CD8-positive, alpha-beta memory T cell (primary cell): ENCODE measurements at regions not wholly inside any gene's neighbourhood (a gene's known extent, or its start where the extent isn't known, plus 50 kb on each side); places are given as distances from the start of the nearest gene placed in this dataset.
"Not testable (repeated sequence)": the region's sequence is repeated elsewhere in the genome, so short reads cannot be mapped to it uniquely, and the experiment has no call there.

Experiments used
- CTCF ChIA-PET: fragments of 350-600 bp; sonication (Branson Sonifier 250); formaldehyde crosslinking; loops from one replicate; lab custom pipeline; 2021; ENCODE audit warnings: antibody characterized with exemption; lab: Charles Lee
- POLR2A ChIA-PET: fragments of 350-600 bp; sonication (Branson Sonifier 250); formaldehyde crosslinking; loops from one replicate; lab custom pipeline; 2021; ENCODE audit warnings: antibody characterized with exemption; lab: Charles Lee
- DNase-seq, 5 donors: peaks; one replicate each; pipeline versions ENCODE4 v3.0.0 to v3.0.0-alpha.2; 2020 to 2022; ENCODE audit warnings: mixed read lengths in 1 of 5
- H3K27ac ChIP-seq: one replicate; pipeline ENCODE4 v1.7.0; 2013; ENCODE audit warnings: low read depth, mild to moderate bottlenecking, low read length, moderate library complexity
- H3K27me3 ChIP-seq: 2 replicates; pipeline ENCODE4 v1.7.0; 2013; ENCODE audit warnings: low read length, mild to moderate bottlenecking; ENCODE audit not compliant: insufficient read depth, poor library complexity, severe bottlenecking
- H3K36me3 ChIP-seq: 2 replicates; pipeline ENCODE4 v1.7.0; 2013; ENCODE audit warnings: mild to moderate bottlenecking, low read length, moderate library complexity; ENCODE audit not compliant: insufficient read depth
- H3K4me1 ChIP-seq: 2 replicates; pipeline ENCODE4 v1.7.0; 2013; ENCODE audit warnings: mild to moderate bottlenecking, low read length, moderate library complexity; ENCODE audit not compliant: insufficient read depth
- H3K4me3 ChIP-seq: 2 replicates; pipeline ENCODE4 v1.7.0; 2013; ENCODE audit warnings: mild to moderate bottlenecking, low read length
- H3K9me3 ChIP-seq: 2 replicates; pipeline ENCODE4 v1.7.0; 2013; ENCODE audit warnings: mild to moderate bottlenecking, low read length
- H3K27ac Mint-ChIP-seq, 8 donors: one replicate each; pipeline ENCODE4 v1.8.0; 2020 to 2021; ENCODE audit warnings: mixed read lengths in 8 of 8, mild to moderate bottlenecking in 6 of 8, inconsistent platforms in 3 of 8, moderate library complexity in 3 of 8
- H3K27me3 Mint-ChIP-seq, 2 donors: one replicate each; pipeline ENCODE4 v1.8.0; 2020 to 2021; ENCODE audit warnings: mixed read lengths in 2 of 2, mild to moderate bottlenecking in 1 of 2, moderate library complexity in 1 of 2
- H3K36me3 Mint-ChIP-seq, 3 donors: one replicate each; pipeline ENCODE4 v1.8.0; 2020 to 2021; ENCODE audit warnings: mixed read lengths in 3 of 3, inconsistent platforms in 1 of 3, mild to moderate bottlenecking in 1 of 3
- H3K4me1 Mint-ChIP-seq, 3 donors: one replicate each; pipeline ENCODE4 v1.8.0; 2020 to 2021; ENCODE audit warnings: mixed read lengths in 3 of 3, inconsistent platforms in 1 of 3, mild to moderate bottlenecking in 1 of 3
- H3K4me3 Mint-ChIP-seq, 7 donors: one replicate each; pipeline ENCODE4 v1.8.0; 2020 to 2021; ENCODE audit warnings: mixed read lengths in 7 of 7, mild to moderate bottlenecking in 6 of 7, moderate library complexity in 4 of 7, inconsistent platforms in 2 of 7
- H3K9me3 Mint-ChIP-seq, 5 donors: one replicate each; pipeline ENCODE4 v1.8.0; 2020 to 2022; ENCODE audit warnings: mixed read lengths in 5 of 5, mild to moderate bottlenecking in 3 of 5, moderate library complexity in 2 of 5, inconsistent platforms in 1 of 5

DNA sequence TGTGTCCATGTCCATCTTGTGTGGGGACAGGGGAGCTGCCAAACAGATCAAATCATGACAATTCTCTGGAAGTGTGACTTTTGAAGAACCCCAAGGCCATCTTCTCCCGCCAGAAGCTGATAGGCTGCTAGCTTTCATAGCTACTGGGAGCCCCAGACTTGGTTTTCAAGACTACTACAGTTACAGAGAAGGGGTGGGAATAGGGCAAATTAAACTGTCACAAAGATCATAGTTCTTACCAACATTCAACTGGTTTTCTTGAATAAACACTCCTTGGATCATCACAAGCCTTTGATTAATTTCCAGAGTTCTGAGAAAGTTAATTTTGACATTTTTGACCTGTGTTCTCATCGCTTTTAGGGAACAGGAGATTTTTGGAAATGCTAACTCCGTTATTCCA lies 67.8 kb upstream of the FARP1 start:
- Mint-ChIP-seq H3K9me3 (no peaks in the 10 kb centered on the region), H3K36me3 (no peaks in the 10 kb centered on the region), H3K4me3 (no peak overlapping the region), H3K27me3 (peaks cover 9 to 13% of the 10 kb centered on the region in 2 donors), H3K27ac (no peak overlapping the region), H3K4me1 (no peaks in the 10 kb centered on the region)
- Histone ChIP-seq H3K4me1 (no peaks in the 10 kb centered on the region), H3K27me3 (no peaks in the 10 kb centered on the region), H3K27ac (no peak overlapping the region), H3K36me3 (no peaks in the 10 kb centered on the region), H3K9me3 (no peaks in the 10 kb centered on the region), H3K4me3 (no peak overlapping the region)
- no peak for DNase-seq
- POLR2A ChIA-PET = no interaction called here
- CTCF ChIA-PET = no interaction called here

DNA sequence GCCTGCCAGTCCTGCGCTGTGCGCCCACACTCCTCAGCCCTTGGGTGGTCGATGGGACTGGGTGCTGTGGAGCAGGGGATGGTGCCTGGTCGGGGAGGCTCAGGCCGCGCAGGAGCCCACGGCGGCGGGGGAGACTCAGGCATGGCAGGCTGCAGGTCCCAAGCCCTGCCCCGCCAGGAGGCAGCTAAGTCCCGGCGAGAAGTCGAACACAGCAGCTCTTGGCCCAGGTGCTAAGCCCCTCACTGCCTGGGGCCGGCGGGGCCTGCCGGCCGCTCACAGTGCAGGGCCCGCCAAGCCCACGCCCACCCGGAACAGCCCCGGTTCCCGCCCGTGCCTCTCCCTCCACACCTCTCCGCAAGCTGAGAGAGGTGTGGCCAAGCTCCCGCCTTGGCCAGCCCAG lies 66.6 kb upstream of the FARP1 start:
- CTCF ChIA-PET, H3K4me1 Mint-ChIP-seq, H3K4me3 Mint-ChIP-seq, H3K36me3 Mint-ChIP-seq, H3K36me3 ChIP-seq, H3K9me3 Mint-ChIP-seq, H3K9me3 ChIP-seq, H3K27me3 ChIP-seq, POLR2A ChIA-PET, DNase-seq, H3K27ac Mint-ChIP-seq, H3K4me1 ChIP-seq, H3K27ac ChIP-seq, H3K4me3 ChIP-seq: not testable (repeated sequence)
- peaks cover 15 to 16% of the 10 kb centered on the region in 2 donors for H3K27me3 Mint-ChIP-seq

DNA sequence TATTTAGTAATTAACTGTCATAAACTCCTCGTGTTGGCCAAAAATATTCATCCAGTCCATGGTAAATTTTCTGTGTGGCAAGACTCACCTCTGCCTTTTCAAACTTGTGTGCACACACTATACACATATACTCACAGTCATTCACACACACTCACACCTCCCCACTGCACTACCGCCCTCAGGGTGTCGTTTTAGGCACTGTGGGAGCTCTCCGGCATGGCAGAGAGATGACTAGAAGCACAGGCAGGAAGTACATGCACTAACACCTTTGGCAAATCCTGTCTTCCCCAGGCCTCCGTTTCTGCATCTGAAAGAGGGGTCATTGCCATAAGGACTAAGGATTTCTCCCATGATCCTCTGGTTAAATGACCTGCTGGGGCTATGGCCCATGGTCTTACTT lies 62.6 kb upstream of the FARP1 start:
- H3K4me1 Mint-ChIP-seq = no peaks in the 10 kb centered on the region
- DNase-seq = no peak
- no peak overlapping the region for H3K4me3 ChIP-seq
- no peaks in the 10 kb centered on the region for H3K27me3 ChIP-seq
- H3K36me3 Mint-ChIP-seq = no peaks in the 10 kb centered on the region
- CTCF ChIA-PET = no interaction called here
- H3K27me3 Mint-ChIP-seq = peaks cover 9 to 15% of the 10 kb centered on the region in 2 donors
- H3K9me3 ChIP-seq = no peaks in the 10 kb centered on the region
- H3K27ac Mint-ChIP-seq = no peak overlapping the region
- H3K4me1 ChIP-seq = no peaks in the 10 kb centered on the region
- peaks cover 0 to 3% (median 0%) of the 10 kb centered on the region in 5 donors for H3K9me3 Mint-ChIP-seq
- no peak overlapping the region for H3K27ac ChIP-seq
- H3K36me3 ChIP-seq = no peaks in the 10 kb centered on the region
- H3K4me3 Mint-ChIP-seq = no peak overlapping the region
- POLR2A ChIA-PET = no interaction called here

DNA sequence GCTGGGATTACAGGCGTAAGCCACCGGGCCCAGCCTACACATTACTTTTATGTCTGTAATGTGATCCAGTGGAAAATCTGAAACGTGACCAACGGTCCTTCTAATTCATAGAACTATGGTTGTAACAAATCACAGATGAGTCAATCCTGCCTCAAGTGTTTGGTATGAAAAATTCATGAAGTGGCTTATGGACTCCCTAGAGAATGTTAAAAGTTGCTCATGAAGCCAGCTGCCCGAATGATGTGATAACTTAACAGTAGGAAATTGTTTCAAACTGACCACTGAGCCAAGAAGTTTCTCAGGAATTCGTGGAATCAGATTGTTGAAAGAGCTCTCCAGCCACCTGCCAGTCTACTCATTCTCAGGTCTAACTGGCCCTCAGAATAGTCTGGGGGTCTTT lies 59.4 kb upstream of the FARP1 start:
- Histone ChIP-seq H3K4me1 (no peaks in the 10 kb centered on the region), H3K27me3 (no peaks in the 10 kb centered on the region), H3K4me3 (no peak overlapping the region), H3K9me3 (no peaks in the 10 kb centered on the region), H3K27ac (no peak overlapping the region), H3K36me3 (no peaks in the 10 kb centered on the region)
- no peaks in the 10 kb centered on the region for H3K36me3 Mint-ChIP-seq
- peaks cover 9 to 10% of the 10 kb centered on the region in 2 donors for H3K27me3 Mint-ChIP-seq
- no peaks in the 10 kb centered on the region for H3K4me1 Mint-ChIP-seq
- peaks cover 0 to 3% (median 0%) of the 10 kb centered on the region in 5 donors for H3K9me3 Mint-ChIP-seq
- no peak overlapping the region for H3K4me3 Mint-ChIP-seq
- ChIA-PET CTCF (no interaction called here), POLR2A (no interaction called here)
- no peak for DNase-seq
- H3K27ac Mint-ChIP-seq = no peak overlapping the region

DNA sequence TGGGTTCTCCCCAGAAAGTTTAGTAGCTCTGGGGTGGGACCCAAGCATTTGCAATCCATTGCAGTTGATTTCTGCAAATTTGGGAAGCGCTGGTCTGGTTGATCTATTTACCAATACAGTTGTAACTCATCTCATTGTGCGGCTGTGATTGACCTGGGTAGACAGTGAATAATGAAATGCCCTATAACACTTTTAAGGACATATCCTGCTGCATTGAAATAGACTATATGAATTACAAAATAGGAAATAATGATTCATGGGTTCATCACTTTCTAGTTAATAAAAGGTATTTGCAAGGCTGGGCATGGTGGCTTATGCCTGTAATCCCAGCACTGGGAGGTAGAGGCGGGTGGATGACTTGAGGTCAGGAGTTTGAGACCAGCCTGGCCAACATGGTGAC lies 59.0 kb upstream of the FARP1 start:
- CTCF ChIA-PET = no interaction called here
- H3K27ac Mint-ChIP-seq = no peak overlapping the region

DNA sequence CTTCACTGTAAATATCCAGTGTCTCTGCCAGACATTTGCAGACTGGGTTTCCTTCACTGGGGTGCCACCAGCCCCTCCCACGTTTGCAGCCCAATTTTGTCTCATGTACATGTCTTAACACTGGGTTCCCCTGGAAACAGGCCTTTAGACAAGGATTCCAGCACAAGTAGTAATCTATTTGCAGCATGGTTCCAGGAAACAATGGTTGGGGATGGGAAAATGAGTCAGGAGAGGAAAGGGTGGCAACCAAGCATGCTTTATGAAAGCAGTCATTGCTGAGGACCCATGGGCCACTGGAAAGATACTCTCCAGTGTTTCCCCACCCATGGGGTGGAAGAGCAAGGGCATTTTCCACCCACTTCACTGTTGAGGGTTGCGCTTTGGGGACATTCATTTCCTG lies 53.6 kb upstream of the FARP1 start:
- Mint-ChIP-seq H3K27me3 (peaks cover 5 to 6% of the 10 kb centered on the region in 2 donors), H3K4me3 (no peak overlapping the region), H3K27ac (no peak overlapping the region), H3K36me3 (no peaks in the 10 kb centered on the region), H3K9me3 (peaks cover 0 to 4% (median 2%) of the 10 kb centered on the region in 5 donors), H3K4me1 (no peaks in the 10 kb centered on the region)
- Histone ChIP-seq H3K27ac (no peak overlapping the region), H3K4me3 (no peak overlapping the region), H3K9me3 (no peaks in the 10 kb centered on the region), H3K4me1 (no peaks in the 10 kb centered on the region), H3K36me3 (no peaks in the 10 kb centered on the region), H3K27me3 (no peaks in the 10 kb centered on the region)
- CTCF ChIA-PET = no interaction called here
- POLR2A ChIA-PET = no interaction called here
- DNase-seq = no peak

More for the DNA sequence above, 59.0 kb upstream of the FARP1 start:
- H3K27me3 ChIP-seq = no peaks in the 10 kb centered on the region
- Mint-ChIP-seq H3K36me3 (no peaks in the 10 kb centered on the region), H3K27me3 (peaks cover 9 to 10% of the 10 kb centered on the region in 2 donors), H3K9me3 (peaks cover 0 to 3% (median 0%) of the 10 kb centered on the region in 5 donors), H3K4me3 (no peak overlapping the region), H3K4me1 (no peaks in the 10 kb centered on the region)
- H3K4me1 ChIP-seq = no peaks in the 10 kb centered on the region
- H3K36me3 ChIP-seq = no peaks in the 10 kb centered on the region
- H3K9me3 ChIP-seq = no peaks in the 10 kb centered on the region
- no peak for DNase-seq
- no peak overlapping the region for H3K27ac ChIP-seq
- no peak overlapping the region for H3K4me3 ChIP-seq
- POLR2A ChIA-PET = no interaction called here

DNA sequence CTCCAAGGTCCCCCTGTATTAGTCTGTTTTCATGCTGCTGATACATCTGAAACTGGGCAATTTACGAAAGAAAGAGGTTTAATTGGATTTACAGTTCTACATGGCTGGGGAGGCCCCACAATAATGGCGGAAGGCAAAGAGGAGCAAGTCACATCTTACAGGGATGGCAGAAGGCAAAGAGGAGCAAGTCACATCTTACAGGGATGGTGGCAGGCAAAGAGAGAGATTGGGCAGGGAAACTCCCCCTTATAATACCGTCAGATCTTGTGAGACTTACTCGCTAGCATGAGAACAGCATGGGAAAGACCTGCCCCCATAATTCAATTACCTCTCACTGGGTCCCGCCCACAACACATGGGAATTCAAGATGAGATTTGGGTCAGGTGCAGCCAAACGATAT lies 50.0 kb upstream of the FARP1 start:
- Histone ChIP-seq H3K4me3 (no peak overlapping the region), H3K9me3 (no peaks in the 10 kb centered on the region), H3K27ac (no peak overlapping the region), H3K27me3 (no peaks in the 10 kb centered on the region), H3K36me3 (no peaks in the 10 kb centered on the region), H3K4me1 (no peaks in the 10 kb centered on the region)
- no peaks in the 10 kb centered on the region for H3K4me1 Mint-ChIP-seq
- POLR2A ChIA-PET = no interaction called here
- H3K27me3 Mint-ChIP-seq = peaks cover 12 to 17% of the 10 kb centered on the region in 2 donors
- no peak for DNase-seq
- no peaks in the 10 kb centered on the region for H3K36me3 Mint-ChIP-seq
- no peak overlapping the region for H3K4me3 Mint-ChIP-seq
- peak overlapping the region in 1 of 8 donors; percentile 9 for H3K27ac Mint-ChIP-seq
- H3K9me3 Mint-ChIP-seq = peaks cover 0 to 4% (median 3%) of the 10 kb centered on the region in 5 donors
- CTCF ChIA-PET = no interaction called here
